Epithelial cell of esophagus (primary cell): ENCODE measurements at regions not wholly inside any gene's neighbourhood (a gene's known extent, or its start where the extent isn't known, plus 50 kb on each side); places are given as distances from the start of the nearest gene placed in this dataset.

Experiments
- DNase-seq: peaks from one replicate; pipeline ENCODE4 v3.0.0; 2010; ENCODE audit warnings: low read depth
- H3K4me3 ChIP-seq: 2 replicates; pipeline ENCODE4 v1.5.1; 2011; ENCODE audit warnings: mild to moderate bottlenecking, low read length, control low read depth
- CTCF ChIP-seq: IDR thresholded peaks from 2 replicates; pipeline ENCODE4 v1.5.1; 2011; ENCODE audit warnings: low read depth, mild to moderate bottlenecking, low read length, control low read depth, inconsistent platforms; ENCODE audit not compliant: insufficient read depth; ENCODE audit errors: missing control alignments

GRCh38 chr3:16831846-16832245, 52.9 kb upstream of the PLCL2 start:
- no peak for DNase-seq
- no peak for TF ChIP-seq CTCF
- no peak overlapping the region for H3K4me3 ChIP-seq

GRCh38 chr3:16834214-16834613, 50.5 kb upstream of the PLCL2 start:
- no peak for TF ChIP-seq CTCF

GRCh38 chr3:16834753-16835152, 50.0 kb upstream of the PLCL2 start:
- no peak for DNase-seq
- TF ChIP-seq CTCF, result no peak

More at GRCh38 chr3:16834214-16834613, 50.5 kb upstream of the PLCL2 start:
- H3K4me3 ChIP-seq, result no peak overlapping the region
- DNase-seq, result no peak

More at GRCh38 chr3:16834753-16835152, 50.0 kb upstream of the PLCL2 start:
- no peak overlapping the region for H3K4me3 ChIP-seq
